ENCODE measurements at regions not wholly inside any gene's neighbourhood (a gene's known extent, or its start where the extent isn't known, plus 50 kb on each side); places are given as distances from the start of the nearest gene placed in this dataset.
A peak's percentile ranks its signal among the peaks of the same experiment; 100 is the strongest.

DNA sequence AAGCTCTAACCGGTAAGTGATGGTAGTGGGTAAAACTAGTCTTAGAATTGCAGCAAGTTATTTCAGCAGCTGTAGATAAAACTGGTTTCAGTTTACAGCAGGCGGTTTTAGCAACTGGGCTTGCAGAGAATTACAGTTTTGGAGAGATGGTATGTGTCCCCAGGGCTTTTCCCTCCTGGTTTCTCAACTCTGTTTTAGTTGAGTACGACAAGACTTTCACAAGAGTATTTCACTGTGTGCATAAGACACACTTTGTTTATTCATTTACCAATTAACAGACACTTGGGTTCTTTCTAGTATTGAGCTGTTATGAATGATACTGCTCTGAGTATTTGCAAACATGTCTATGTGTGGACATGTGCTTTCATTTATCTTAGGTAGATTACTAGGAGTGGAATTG is 65.6 kb upstream of the RFX8 start:
- WGBS (ENCODE audit: insufficient coverage, low coverage, missing lambda C conversion rate) = 3% methylated on average over 3 of the region's 3 CpGs
- TF ChIP-seq C11orf30 (IDR thresholded peaks at IDR 0.05; ENCODE audit: low read depth) = no peak
- no peak for TF ChIP-seq STAT5A (IDR thresholded peaks at IDR 0.05; ENCODE audit: borderline replicate concordance, low read length)
- TF ChIP-seq PTRF (tag; IDR thresholded peaks at IDR 0.05) = no peak
- TF ChIP-seq, protein P1, sequence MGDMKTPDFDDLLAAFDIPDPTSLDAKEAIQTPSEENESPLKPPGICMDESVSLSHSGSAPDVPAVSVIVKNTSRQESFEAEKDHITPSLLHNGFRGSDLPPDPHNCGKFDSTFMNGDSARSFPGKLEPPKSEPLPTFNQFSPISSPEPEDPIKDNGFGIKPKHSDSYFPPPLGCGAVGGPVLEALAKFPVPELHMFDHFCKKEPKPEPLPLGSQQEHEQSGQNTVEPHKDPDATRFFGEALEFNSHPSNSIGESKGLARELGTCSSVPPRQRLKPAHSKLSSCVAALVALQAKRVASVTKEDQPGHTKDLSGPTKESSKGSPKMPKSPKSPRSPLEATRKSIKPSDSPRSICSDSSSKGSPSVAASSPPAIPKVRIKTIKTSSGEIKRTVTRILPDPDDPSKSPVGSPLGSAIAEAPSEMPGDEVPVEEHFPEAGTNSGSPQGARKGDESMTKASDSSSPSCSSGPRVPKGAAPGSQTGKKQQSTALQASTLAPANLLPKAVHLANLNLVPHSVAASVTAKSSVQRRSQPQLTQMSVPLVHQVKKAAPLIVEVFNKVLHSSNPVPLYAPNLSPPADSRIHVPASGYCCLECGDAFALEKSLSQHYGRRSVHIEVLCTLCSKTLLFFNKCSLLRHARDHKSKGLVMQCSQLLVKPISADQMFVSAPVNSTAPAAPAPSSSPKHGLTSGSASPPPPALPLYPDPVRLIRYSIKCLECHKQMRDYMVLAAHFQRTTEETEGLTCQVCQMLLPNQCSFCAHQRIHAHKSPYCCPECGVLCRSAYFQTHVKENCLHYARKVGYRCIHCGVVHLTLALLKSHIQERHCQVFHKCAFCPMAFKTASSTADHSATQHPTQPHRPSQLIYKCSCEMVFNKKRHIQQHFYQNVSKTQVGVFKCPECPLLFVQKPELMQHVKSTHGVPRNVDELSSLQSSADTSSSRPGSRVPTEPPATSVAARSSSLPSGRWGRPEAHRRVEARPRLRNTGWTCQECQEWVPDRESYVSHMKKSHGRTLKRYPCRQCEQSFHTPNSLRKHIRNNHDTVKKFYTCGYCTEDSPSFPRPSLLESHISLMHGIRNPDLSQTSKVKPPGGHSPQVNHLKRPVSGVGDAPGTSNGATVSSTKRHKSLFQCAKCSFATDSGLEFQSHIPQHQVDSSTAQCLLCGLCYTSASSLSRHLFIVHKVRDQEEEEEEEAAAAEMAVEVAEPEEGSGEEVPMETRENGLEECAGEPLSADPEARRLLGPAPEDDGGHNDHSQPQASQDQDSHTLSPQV (IDR thresholded peaks at IDR 0.05) = no peak
- TF ChIP-seq, protein P2, sequence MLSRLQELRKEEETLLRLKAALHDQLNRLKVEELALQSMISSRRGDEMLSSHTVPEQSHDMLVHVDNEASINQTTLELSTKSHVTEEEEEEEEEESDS (CRISPR knock-in tag; IDR thresholded peaks at IDR 0.05) = no peak
- TF ChIP-seq, protein P3, sequence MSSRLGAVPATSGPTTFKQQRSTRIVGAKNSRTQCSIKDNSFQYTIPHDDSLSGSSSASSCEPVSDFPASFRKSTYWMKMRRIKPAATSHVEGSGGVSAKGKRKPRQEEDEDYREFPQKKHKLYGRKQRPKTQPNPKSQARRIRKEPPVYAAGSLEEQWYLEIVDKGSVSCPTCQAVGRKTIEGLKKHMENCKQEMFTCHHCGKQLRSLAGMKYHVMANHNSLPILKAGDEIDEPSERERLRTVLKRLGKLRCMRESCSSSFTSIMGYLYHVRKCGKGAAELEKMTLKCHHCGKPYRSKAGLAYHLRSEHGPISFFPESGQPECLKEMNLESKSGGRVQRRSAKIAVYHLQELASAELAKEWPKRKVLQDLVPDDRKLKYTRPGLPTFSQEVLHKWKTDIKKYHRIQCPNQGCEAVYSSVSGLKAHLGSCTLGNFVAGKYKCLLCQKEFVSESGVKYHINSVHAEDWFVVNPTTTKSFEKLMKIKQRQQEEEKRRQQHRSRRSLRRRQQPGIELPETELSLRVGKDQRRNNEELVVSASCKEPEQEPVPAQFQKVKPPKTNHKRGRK (tag; IDR thresholded peaks at IDR 0.05) = no peak
- no peak for TF ChIP-seq NR4A1 (CRISPR knock-in tag; IDR thresholded peaks at IDR 0.05)
- TF ChIP-seq NR4A1 (tag; IDR thresholded peaks at IDR 0.05) = no peak
- TF ChIP-seq NCOA1 (IDR thresholded peaks at IDR 0.05; ENCODE audit: low read depth) = no peak
- TF ChIP-seq BDP1 (IDR thresholded peaks at IDR 0.05; ENCODE audit: insufficient read depth, insufficient read length) = no peak
- TF ChIP-seq, protein P4, sequence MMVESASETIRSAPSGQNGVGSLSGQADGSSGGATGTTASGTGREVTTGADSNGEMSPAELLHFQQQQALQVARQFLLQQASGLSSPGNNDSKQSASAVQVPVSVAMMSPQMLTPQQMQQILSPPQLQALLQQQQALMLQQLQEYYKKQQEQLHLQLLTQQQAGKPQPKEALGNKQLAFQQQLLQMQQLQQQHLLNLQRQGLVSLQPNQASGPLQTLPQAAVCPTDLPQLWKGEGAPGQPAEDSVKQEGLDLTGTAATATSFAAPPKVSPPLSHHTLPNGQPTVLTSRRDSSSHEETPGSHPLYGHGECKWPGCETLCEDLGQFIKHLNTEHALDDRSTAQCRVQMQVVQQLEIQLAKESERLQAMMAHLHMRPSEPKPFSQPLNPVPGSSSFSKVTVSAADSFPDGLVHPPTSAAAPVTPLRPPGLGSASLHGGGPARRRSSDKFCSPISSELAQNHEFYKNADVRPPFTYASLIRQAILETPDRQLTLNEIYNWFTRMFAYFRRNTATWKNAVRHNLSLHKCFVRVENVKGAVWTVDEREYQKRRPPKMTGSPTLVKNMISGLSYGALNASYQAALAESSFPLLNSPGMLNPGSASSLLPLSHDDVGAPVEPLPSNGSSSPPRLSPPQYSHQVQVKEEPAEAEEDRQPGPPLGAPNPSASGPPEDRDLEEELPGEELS (CRISPR knock-in tag; IDR thresholded peaks at IDR 0.05; ENCODE audit: borderline replicate concordance) = no peak
- no peak overlapping the region for H3K4me2 ChIP-seq (ENCODE audit: insufficient read depth, low read length)
- intact Hi-C loops (cut with micrococcal nuclease) (no loop called here), in situ Hi-C loops (cut with MboI) (no loop called here)
- H2AFZ ChIP-seq (ENCODE audit: low read depth, low read length) = no peak overlapping the region
- no peak for ATAC-seq
- no peak overlapping the region for H3K4me3 ChIP-seq
- CTCF ChIA-PET (ENCODE audit: low intra/inter-chr PET ratio) = no interaction called here
- POLR2A ChIA-PET = no interaction called here
- DNase-seq (ENCODE audit: extremely low read depth in 1 of 4, low spot score in 3 of 4) = no peak
- H3K36me3 ChIP-seq (ENCODE audit: control insufficient read depth, insufficient read depth, low read length) = no peaks in the 10 kb centered on the region
- H3K9me1 ChIP-seq (ENCODE audit: control insufficient read depth, insufficient read depth, low read length) = no peaks in the 10 kb centered on the region
- no TSS peak for BruUV-seq (replicated peaks)
- H4K20me1 ChIP-seq (replicated peaks; ENCODE audit: control insufficient read depth, insufficient read depth, low read length) = no peaks in the 10 kb centered on the region
- peaks cover 4 to 7% of the 10 kb centered on the region in 2 experiments; a peak in 4 of 5 replicates for H3K27me3 ChIP-seq (ENCODE audit: control insufficient read depth in 2 of 2, insufficient read depth in 2 of 2, low read length in 2 of 2)
- no peak overlapping the region for H3K27ac ChIP-seq (ENCODE audit: extremely low read depth, low read depth, low read length)
- no peaks in the 10 kb centered on the region for H3K79me2 ChIP-seq (ENCODE audit: control insufficient read depth, insufficient read depth, low read length)
- peak; percentile 6 for FAIRE-seq
- no peaks in the 10 kb centered on the region for H3K9me3 ChIP-seq (replicated peaks; ENCODE audit: control insufficient read depth, insufficient read depth, low read depth, low read length)
- H3K9ac ChIP-seq (ENCODE audit: insufficient read depth in 1 of 2, low read depth in 2 of 2, low read length in 2 of 2) = no peak overlapping the region
- H3K4me1 ChIP-seq (replicated peaks in 1 of 2; ENCODE audit: control insufficient read depth in 2 of 2, insufficient read depth in 2 of 2, low read length in 2 of 2) = no peaks in the 10 kb centered on the region
